NCI-H2196 treated with DMSO at 0.1 percent for 48 hours (cell line): ENCODE measurements at regions not wholly inside any gene's neighbourhood (a gene's known extent, or its start where the extent isn't known, plus 50 kb on each side); places are given as distances from the start of the nearest gene placed in this dataset.

Experiments
- DNase-seq: peaks from one replicate; lab custom pipeline; 2025; ENCODE audit not compliant: unreplicated experiment; lab: John Stamatoyannopoulos, UW

DNA sequence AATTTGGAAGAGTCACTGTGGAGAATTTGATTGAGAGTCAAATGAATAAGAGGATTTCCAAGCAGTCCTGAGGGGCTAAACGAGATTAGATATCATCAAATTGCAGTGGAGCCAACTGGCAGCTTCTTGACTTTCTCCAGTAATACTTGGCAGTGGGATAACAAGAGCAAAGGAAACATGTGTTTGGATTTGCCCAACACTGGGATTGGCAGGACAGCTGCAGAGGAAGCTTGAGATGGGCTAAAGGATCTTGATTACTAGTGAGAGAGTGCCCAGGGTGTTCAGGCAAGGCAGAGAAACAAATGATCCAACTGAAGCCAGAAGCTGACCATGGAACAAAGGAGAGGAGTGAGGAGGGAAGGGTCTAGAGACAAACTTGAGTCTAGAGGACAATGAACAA is 356.0 kb upstream of the ISL1 start:
- no peak for DNase-seq

GRCh38 chr5:51028394-51028793 is 354.9 kb upstream of the ISL1 start:
- no peak for DNase-seq

- no peak for DNase-seq
Measured at GRCh38 chr5:51033215-51033614, 350.0 kb upstream of the ISL1 start.

- DNase-seq = no peak
Measured at GRCh38 chr5:51034222-51034901, 348.9 kb upstream of the ISL1 start.

GRCh38 chr5:51039424-51040329 is 343.6 kb upstream of the ISL1 start:
- no peak for DNase-seq

DNA sequence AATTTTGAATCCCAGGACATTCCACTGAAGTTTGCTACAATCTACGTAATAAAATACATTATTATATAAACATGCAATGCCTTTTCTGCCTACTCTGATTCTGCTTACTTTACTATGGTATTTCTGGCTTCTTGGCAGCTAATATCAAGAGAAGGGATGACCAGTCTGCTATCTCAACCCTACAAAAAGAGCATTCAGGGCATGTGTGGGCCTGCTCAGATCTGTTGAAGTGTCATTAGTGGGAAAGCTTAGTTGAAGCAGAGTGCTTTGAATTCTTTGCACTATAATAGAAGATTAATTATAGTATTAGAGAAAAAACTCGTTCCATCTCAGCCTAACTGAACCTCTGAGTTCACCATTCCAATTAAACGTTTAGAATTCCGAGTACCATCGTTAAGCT is 339.5 kb upstream of the ISL1 start:
- no peak for DNase-seq

- DNase-seq = no peak
Measured at GRCh38 chr5:51047369-51047768, 335.9 kb upstream of the ISL1 start.

- no peak for DNase-seq
Measured at GRCh38 chr5:51053361-51053760, 329.9 kb upstream of the ISL1 start.

- DNase-seq = no peak
Measured at GRCh38 chr5:51060953-51061352, 322.3 kb upstream of the ISL1 start.

- no peak for DNase-seq
Measured at GRCh38 chr5:51072937-51073336, 310.3 kb upstream of the ISL1 start.

- DNase-seq = no peak
Measured at GRCh38 chr5:51082741-51083140, 300.5 kb upstream of the ISL1 start.

DNA sequence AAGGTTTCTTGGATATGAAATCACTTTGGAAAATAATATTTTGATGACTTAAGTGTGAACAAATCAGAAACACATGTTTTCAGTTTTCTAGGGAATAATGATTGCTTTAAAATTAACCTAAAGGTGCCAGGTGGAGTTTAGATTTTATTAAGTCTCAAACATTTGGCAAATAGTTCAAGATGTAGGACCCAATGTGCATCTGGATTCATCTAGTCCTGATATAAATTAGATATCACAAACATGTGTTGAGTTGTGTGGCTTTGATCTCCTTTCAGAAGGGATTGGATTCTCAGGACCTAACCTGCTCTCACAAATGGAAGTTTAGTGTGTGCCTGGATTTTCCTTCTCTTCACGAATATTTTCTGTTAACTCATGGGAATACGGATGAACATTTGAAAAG is 291.4 kb upstream of the ISL1 start:
- no peak for DNase-seq

- DNase-seq = no peak
Measured at GRCh38 chr5:51095486-51095885, 287.8 kb upstream of the ISL1 start.

DNA sequence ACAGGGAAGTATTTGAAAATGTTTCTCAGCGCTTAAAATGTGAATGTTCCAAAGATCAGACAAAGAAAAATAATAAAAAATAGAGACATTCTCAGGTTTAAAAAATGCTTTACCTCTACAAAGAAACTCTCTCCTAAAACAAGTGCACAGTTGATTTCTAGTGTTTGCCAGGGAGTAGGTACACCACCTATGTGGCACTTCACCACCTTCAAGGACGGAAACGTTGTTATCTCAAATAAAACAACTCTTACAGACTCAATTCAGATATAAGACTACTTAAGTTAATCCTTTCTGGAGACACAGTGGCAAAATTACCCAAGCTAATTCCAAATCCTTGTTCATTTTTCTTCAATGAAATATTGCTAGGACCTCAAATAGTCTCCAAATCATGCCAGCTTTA is 286.4 kb upstream of the ISL1 start:
- no peak for DNase-seq

- no peak for DNase-seq
Measured at GRCh38 chr5:51099173-51099853, 283.9 kb upstream of the ISL1 start.

GRCh38 chr5:51104556-51104955 is 278.7 kb upstream of the ISL1 start:
- DNase-seq = no peak

GRCh38 chr5:51109786-51110410 is 273.4 kb upstream of the ISL1 start:
- DNase-seq = no peak

DNA sequence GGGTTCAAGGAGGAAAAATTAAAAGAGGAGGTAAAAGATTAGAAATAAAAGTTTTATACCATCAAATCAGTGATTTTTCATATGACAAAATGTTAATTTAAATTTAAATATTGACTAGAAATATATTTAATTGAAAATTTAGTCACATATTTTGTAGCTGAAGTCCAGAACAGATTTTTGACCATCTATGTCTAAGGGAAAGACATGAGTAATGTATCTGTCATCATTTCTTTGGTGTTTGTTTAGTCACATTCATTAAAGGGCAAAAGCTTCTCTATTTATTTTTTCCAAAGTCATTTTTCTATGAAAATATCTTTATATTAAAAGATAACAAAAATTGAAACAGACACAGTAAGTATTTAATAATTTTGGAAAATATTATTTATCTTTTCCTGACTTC is 252.0 kb upstream of the ISL1 start:
- no peak for DNase-seq

- DNase-seq = no peak
Measured at GRCh38 chr5:51138164-51138563, 245.1 kb upstream of the ISL1 start.

- DNase-seq = no peak
Measured at GRCh38 chr5:51148437-51148836, 234.8 kb upstream of the ISL1 start.

- no peak for DNase-seq
Measured at GRCh38 chr5:51156222-51156621, 227.0 kb upstream of the ISL1 start.
